ENCODE measurements at regions not wholly inside any gene's neighbourhood (a gene's known extent, or its start where the extent isn't known, plus 50 kb on each side); places are given as distances from the start of the nearest gene placed in this dataset.

DNA sequence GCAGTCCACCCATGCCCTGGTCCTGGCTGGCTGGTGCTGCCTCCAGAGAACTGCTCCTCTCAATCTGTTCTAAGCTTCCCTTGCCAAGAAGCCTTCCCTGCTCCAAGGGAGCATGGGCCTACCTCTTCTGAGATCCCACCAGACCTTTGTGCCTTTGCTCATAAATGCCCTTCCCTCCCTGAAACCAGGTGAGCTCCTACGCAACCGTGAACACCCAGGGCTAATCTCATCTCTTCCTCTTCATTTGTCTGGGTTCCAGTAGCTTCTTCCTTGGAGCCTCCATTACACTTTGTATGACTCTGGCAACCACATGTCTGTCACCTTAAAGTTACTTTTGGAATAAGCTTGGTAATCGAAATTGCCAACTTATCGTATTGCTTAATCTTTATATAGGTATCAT is 270.6 kb downstream of the PBX3 start:
- no peak for DNase-seq

DNA sequence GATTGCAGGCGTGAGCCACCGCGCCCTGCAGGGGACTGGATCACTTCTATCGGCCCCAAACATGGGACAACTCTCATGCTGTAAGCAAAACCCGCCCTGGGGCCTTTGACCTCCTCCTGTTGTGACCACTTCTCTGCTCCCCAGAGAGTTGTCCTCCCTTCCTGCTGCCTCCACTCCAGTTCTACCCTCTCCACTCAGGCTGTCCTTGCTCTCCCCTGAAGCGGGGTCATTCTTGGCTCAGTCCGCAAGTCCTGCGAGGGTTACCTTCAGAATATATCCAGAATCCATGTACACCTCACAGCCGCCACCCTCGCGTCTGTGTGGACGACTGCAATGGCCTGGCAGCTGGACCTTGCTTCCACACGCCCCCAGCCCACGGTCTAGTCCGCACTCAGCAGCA is 273.7 kb downstream of the PBX3 start:
- DNase-seq, result no peak

DNA sequence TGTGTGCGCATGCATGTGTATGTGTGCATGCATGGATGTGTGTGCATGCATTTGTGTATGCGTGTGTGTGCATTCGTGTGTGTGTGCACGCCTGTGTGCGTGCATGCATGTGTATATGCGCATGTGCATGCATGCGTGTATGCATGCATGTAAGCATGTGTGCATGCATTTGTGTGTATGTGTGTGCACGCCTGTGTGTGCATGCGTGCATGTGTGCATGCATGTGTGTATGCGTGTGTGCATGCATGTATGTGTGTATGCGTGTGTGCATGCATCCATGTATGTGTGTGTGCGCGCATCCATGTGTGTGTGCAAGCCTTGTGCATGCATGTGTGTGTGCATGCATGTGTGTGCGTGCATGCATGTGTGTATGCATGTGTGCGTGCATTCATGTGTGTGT is 276.8 kb downstream of the PBX3 start:
- DNase-seq, result no peak

DNA sequence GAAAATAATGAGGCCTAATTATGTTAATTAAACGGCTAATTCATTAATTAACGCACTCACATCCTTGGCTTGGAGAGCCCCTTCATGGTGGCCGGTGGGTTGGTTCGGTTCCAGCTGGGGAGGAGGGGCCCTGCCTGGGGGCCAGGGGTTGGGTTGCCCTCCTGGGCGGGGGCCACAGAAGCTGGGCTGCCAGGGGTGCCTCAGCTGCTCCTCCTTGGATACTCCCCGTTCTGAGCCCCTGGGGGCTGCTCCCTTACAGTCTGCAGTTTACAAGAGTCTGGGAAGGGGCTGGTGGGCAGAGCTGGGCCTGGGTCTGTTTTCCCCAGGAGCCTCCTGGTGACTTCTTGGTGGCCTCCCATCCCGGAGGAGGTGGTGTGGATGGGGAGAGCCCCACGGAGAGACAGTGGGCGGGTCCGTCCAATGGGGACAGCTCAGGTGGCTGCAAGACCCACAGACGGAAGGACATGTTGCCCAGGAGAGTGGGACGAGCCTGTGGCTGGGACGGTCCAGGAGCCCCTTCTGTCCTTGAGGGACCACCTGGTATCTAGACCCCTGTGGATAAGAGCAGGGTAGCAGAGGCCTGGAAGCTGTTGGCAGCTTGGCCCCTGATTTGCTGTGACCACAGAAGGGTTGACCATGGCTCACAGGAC is 277.5 kb downstream of the PBX3 start:
- DNase-seq, result no peak

DNA sequence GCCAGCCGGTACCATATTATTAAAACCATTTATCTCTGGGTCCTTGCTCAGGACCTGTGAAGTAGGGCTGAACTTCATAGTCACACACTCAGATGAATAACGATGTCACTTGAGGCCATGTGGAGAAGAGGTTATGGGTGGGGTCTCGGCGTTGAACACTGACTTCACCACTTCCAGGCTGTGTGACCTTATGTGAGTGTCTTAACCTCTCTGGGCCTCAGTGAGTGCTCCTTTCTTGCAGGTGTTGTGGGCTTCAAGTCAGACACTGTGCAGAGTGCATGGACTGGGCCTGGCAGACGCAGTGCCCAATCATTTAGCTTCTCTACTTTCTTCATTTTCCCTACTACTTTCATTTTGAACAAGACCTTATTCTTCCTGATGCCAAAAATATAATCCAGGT is 278.8 kb downstream of the PBX3 start:
- DNase-seq, result no peak

DNA sequence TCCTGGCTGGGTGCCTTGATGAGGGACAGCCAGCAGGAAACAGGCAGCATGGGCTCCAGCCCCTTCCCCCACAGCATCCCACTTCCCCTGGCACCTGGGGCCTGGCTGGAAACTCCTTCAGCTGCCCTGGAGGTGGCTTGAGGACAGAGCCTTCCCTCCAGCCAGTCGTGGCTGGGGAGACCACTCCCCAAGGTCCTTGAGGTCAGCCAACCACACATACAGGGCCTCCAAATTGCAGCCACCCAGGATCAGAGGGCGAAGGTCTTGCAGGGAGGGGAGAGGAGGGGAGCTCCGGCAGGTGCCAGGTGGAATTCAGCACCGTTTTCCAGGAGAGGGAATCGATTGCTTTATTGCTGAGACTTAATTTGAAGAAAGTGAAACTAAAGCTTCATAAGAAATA is 280.4 kb downstream of the PBX3 start:
- no peak for DNase-seq

DNA sequence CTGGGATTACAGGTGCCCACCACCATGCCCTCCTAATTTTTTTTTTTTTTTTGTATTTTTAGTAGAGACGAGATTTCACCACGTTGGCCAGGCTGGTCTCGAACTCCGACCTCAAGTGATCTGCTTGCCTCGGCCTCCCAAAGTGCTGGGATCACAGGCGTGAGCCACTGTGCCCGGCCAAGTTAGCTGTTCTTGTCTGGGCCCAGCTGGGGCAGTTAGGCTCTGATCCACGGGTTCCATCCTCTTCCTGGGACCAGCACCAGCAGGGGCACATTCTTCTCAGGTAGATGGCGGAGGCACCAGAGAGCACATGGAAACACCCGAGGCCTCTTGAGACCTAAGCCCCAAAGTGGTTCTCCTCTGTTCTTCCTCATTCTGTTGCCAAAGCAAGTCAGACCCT is 281.6 kb downstream of the PBX3 start:
- no peak for DNase-seq

DNA sequence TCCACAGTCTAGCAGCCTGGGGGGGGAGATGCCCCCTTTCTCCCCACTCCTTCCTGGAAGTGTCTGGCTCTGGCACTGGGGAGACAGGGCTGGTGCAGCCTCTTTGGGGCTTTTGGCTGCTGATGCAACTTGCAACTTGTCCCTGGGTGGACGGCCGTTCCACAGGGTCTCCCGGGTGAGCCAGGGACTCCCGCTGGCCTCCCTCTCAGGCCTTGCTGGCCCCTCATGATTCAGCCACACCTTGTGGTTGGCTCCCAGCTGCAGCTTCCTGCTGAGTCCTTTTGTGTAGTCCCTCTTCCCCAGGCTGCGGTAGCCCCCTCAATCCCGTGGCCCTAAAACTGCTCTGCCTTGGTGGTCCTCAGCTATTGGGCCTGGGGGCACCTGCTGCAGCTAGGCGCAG is 283.5 kb downstream of the PBX3 start:
- DNase-seq, result no peak

DNA sequence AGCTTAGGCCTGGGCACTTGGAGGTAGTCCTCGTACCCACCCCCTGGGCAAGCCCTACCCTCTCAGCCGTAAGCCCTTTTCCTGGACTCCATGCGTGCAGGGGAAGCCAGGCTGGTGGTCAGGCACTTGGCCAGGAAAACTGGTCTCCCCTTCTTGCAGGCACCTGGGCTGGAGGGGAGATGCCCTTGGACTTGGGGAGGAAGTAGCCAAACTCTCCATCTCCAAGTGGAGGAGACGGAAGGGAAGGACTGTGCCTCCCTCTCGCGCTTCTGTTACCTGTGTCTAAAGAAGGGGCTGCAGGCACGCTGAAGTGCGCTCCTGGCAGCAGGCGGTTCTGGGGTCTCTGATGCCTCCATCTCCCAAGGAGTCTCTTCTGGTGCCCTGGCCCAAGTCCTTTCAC is 283.9 kb downstream of the PBX3 start:
- DNase-seq, result no peak

DNA sequence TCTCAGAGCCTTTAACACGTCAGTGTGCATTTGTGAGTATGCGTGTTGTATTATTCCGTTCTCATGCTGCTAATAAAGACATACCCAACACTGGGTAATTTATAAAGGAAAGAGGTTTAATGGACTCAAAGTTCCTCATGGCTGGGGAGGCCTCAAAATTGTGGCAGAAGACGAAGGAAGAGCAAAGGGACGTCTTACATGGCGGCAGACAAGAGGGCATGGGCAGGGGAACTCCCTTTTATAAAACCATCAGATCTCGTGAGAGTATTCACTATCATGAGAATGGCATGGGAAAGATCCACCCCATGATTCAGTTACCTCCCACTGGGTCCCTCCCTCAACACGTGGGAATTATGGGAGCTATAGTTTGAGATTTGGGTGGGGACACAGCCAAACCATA is 285.0 kb downstream of the PBX3 start:
- no peak for DNase-seq

DNA sequence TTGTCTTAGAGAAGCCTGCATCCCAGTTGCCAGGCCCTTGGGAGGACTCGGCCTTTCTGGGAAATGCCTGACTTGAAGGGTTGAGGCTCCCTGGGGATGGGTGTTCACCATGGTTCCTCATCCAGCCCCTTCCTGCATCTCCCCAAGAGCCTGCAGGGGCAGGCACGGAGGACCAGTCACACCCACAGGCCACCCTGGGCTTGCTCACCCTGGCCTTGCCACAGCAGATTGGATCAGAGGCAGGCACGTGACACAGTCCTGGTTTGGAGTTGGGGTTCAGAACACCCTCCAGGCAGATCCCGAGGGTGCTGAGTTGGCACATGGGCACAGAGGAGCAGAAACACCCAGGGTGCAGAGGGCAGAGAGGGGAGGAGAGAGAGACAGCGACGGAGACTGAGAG is 286.1 kb downstream of the PBX3 start:
- no peak for DNase-seq

DNA sequence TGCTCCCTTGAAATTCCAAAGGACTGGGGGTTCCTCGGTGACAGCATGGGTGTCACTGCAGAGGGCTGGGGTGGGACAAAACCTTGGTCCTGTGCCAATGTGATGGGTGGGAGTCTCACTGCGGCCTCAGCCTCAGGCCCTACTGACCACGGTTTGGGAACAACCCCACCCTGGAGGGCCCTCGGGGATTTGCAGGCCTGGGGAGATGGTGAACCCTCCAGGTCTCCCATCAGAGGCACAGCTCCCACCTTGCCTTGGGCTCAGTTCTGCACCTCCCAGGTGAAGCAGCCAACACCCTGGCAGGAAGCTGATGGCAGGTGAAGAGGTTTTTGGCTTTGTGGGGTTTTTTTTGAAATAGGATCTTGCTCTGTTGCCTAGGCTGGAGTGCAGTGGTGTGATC is 286.8 kb downstream of the PBX3 start:
- DNase-seq, result no peak

DNA sequence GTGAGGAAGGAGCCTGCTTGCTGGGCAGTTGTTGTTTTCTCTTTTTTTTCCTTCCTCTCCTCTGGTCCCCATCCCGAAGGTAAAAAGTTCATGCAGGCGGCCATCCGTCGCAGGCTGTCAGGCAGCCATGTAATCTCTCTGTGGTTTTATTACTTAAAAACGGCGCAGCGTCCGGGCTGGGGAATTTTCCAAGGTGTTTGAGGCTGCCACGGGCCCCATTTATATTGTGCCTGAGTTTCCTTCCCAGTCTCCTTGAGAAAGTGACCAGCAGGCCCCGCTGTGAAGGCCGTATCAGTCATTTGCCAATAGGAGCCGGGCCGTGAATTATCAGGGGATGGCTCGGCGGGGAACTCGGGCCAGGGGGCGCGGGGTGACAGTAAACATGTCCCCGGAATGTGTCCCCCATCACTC is 289.7 kb downstream of the PBX3 start:
- DNase-seq, result no peak

DNA sequence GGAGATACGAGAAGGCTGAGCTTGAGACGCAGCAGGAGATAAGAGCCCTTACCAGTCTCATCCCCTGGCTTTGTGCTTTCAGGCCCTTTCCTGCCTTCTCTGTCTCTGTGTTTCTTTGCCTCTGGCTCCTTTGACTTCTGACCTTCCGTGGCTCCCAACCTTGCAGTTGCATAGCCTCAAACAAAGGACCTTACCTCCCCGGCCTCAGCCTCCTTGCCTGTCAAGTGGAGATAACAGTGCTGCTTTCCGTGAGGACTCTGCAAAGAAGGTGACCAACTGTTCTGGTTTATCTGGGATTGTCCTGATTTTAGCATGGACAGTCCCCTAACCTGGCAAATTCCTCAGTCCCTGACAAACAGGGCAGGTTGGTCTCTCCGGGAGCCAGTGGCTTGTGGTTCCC is 287.8 kb upstream of the MVB12B start:
- no peak for DNase-seq

DNA sequence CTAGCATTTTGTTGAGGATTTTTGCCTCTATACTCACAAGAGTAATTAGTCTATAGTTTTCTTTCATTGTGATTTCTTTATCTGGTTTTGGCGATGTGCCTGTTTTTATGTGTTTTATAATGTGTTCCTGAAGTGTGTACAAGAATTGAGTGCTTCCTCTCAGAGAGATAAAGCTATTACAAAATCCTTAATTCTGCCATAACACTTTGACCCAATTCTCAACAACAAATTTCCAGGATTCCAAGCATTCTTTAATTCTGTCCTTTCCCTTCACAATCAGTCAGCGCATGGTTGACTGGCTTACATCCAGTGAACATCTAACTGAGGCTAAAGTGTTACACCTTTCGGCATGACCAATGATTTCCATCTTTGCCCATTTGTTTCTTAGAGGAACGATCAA is 282.9 kb upstream of the MVB12B start:
- DNase-seq, result no peak

DNA sequence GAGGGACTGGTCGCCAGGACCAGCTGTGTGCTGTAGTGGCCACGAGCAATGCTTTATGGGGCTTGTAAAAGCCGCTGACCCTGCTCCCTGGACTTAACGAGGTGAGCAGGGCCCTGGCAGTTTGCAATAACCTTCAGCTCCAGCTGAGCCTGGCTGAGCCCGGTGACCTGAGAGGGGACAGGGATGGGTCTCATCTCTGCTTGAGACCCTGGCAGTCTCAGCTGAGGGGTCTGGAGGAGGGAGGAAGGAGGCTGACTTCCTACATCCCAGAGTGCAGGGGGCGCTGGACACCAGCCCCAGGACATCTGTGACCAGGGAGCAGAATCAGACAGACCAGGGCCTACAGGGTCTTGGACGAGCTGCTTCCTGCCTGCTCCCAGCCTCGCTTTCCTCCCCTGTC is 277.5 kb upstream of the MVB12B start:
- no peak for DNase-seq

DNA sequence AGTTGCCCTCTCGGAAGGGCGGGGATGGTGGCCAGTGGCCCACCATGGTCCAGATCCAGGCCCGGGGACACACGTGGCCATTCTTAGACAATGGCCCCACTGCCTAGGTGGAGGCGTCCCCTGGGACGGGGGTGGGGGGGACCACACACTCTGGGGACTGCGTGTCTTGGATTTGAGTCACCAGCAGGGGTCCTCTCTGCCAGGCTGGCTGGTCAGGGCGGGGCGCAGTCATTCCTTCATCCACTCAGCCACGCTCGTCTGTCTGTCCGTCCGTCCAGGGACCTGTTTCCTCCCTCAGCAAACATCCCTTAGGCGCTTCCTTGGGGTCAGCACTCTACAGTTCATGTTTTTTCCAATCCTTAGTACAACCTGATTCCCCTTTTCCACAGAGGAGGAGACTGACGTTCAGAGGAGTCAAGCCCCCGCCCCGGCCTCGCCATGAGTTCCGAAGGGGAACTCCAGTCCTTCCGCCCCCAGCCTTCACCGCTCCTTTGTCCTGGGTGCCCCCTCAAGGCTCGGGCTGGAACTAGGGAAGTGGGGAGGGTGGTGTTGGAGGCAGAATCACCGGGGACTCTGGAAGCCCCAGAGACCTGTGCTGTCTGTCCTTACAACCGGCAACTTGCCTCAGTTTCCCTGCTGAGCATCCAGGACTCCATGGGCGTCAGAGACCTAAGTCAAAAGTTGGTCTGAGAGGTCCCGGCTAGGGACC is 276.6 kb upstream of the MVB12B start:
- no peak for DNase-seq

DNA sequence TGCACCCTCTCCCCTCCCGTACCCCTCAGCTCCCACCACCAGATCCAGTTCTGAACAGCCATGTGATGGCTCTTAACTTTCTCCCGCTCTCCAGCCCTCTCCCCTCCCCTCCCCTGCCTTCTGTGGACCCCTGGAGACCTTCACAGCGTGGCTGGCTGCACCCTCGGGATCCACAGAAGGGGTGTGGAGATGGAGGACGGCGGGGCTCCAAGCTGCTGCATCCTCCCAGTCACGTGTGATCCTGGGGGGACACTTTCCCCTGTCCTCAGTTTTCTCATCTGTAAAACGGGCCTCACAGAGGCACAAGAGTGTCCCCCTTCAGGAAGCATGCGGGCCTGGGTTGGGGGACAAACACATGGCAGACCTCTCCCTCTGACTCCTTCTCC is 276.0 kb upstream of the MVB12B start:
- DNase-seq, result no peak

DNA sequence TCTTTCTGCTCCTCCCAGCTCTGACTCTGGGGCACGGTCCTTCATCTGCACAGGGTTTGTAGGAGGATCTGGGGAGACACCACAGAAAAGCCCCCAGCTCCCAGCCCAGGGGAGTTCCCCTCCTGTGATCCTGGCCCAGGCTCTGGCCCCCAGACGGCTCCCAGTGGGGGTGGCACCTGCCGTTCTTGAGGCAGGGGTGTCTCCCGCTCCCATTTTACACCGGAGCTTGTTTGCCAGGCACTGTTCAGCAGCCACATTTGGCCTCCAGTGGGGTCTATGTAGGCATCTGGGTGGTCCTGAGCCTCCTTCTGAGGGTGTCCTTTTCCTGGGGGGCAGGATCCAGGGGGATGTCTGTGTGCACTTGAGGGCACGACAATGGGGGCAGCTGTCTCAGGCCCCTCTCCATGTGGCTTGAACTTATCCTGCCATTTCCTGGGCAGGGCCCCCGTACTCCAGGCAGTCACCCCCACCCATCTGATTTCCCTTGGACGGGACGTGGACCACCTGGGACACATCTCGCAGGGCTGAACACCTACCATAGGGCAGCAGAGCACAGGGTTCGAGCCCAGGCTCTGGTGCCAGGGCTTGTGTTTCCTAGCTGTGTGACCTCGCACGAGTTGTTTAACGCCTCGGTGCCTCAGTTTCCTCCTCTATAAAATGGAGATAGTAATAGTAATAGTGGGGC is 275.0 kb upstream of the MVB12B start:
- no peak for DNase-seq

DNA sequence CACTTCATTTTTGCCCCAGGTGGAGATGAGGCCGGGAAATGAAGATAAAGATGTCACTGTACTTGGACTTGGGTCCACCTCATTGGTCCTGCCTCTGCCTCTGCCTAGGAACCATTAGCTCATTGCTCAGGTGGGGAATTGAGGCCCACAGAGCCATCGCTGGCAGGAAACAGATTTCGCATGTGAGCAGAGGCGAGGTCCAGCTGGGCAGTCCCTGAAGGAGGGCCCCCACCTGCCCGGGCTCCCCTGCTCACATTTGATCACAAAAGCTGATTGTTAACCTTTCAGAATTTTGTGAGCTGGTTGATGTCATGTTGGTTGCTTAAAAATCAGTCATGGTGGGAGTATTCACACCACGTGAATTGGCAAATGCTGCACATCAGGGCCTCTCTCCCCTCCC is 273.8 kb upstream of the MVB12B start:
- DNase-seq, result no peak

DNA sequence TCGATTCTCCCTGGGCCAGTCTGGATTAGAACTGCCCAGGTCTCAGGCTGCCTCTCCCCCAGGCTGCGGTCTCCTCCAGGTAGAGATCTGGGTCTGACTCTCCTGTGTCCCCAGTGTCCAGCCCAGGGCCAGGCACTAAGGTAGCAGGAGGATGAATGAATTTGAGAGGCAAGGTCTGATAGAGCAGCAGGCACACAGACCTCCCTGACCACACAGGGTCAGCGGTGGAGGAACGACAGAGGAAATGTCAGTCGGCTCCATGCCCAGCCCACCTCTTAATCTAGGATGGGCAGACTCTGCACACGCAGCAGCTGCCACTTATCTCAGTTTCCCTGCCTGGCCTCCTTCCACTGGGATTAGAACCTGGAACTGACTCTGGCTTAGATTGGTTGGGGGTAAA is 272.7 kb upstream of the MVB12B start:
- DNase-seq, result no peak

DNA sequence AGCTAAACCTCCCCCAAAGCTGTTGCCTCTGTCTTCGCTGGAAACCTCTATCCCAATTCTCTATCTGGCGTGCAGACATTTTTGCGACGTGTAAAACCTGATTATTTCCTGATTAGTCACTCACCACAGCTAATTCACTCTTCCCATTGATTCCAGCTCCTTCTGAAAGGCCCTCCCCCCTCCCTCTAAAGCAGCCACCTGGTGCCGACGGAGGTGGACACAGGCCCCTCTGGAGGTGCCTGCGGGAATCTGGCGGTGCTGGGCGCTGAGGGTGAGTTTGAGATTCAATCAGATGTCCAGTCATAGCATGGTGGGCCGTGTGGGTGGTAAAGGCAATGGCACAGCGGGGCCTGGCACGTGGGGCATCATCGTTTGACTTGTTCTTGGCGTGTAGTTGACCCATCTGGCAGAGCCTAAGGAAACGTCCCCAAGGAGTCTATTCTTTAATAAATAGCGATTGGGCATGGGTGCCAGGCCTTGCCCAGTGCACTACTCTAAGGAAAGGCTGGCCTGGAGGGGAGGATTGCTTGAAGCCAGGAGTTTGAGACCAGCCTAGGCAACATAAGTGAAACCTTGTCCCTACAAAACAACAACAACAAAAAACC is 271.1 kb upstream of the MVB12B start:
- DNase-seq, result no peak

DNA sequence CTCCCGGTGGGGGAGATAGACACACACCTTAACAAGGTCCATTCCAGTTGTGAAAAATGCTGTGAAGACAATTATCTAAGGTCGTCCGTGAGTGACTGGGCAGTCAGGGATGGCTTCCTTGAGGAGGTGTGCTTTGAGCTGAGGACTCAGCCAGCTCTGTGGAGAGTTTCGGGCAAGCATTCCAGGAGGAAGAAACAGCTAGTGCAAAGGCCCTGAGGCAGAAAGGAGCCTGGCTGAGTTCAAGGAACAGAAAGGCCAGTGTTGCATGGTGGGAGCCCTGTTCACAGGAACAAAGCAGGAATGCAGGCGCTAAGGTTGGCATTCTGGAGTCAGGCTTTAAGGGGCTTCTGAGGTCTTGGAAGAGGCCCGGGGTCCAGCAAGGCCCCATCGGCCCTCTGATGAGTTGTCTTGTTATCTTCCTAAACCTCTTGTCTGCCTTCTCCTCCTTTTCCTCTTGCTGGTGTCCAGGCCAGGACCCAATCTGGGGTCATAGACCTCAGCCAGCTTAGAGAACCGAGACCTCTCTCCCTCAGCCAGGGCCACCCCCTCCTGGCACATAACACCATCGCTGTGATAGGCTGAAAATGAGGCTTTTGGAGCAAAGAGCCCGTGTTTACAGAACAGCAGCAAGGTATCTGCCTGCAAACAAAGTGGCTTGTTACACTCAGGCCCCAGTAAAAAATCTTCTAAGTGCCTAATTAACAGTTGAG is 270.2 kb upstream of the MVB12B start:
- no peak for DNase-seq
